Inflammatory macrophage treated with lipopolysaccharide for 4 hours (primary cell): ENCODE measurements at regions not wholly inside any gene's neighbourhood (a gene's known extent, or its start where the extent isn't known, plus 50 kb on each side); places are given as distances from the start of the nearest gene placed in this dataset.

Source experiments
- DNase-seq: peaks from one replicate; pipeline ENCODE4 v3.0.0-alpha.2; 2020

DNA sequence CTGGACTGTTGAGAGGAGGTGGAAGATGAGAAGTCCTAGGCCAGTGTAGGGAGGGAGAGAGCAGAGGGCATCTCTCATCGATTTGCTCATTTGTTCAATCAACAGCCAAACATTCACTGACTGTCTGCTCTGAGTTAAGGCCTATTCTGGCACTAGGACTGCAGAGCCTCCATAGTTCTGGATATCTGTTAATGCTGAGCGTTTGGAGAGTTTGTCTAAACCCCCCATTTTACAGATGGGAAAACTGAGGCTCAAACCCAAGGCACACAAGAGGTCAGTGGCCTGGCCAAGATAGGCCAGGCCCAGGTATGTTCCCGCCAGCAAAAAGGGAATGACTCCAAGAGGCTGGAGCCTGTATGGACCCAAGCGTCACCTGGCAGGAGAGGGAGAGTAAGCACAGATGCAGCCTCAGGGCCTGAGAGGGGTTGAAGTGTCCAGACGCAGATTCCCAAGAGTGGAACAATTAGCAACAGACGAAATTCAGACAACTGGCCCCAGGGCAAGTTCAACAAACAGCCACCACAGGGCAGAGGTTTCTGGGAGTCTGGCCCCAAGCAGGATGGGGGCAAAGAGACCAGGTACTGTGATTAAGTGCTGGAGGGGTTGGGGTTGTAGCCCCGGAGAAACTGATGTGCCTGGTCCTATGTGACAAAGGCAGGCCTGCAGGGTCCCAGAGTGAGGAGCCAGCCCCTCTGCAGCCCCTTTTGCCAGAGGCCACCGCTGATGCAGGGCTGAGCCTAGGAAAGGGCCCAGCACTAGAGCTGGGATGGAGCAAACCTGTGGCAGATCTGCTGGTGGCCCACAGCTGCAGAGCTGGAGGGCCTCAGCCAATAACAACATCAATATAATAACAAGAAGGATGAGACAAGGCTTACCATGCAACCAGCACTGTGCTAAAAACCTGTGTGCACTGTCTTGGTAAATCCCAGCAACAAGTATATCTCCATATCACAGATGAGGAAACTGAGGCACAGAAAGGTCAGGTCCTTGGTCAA lies 245.1 kb upstream of the TLE3 start:
- no peak for DNase-seq

- DNase-seq, result no peak
Measured at GRCh38 chr15:70342141-70342540, 244.4 kb upstream of the TLE3 start.

- DNase-seq, result no peak
Measured at GRCh38 chr15:70341566-70341965, 243.8 kb upstream of the TLE3 start.

GRCh38 chr15:70340494-70340870 lies 242.8 kb upstream of the TLE3 start:
- peak; percentile 22 for DNase-seq

DNA sequence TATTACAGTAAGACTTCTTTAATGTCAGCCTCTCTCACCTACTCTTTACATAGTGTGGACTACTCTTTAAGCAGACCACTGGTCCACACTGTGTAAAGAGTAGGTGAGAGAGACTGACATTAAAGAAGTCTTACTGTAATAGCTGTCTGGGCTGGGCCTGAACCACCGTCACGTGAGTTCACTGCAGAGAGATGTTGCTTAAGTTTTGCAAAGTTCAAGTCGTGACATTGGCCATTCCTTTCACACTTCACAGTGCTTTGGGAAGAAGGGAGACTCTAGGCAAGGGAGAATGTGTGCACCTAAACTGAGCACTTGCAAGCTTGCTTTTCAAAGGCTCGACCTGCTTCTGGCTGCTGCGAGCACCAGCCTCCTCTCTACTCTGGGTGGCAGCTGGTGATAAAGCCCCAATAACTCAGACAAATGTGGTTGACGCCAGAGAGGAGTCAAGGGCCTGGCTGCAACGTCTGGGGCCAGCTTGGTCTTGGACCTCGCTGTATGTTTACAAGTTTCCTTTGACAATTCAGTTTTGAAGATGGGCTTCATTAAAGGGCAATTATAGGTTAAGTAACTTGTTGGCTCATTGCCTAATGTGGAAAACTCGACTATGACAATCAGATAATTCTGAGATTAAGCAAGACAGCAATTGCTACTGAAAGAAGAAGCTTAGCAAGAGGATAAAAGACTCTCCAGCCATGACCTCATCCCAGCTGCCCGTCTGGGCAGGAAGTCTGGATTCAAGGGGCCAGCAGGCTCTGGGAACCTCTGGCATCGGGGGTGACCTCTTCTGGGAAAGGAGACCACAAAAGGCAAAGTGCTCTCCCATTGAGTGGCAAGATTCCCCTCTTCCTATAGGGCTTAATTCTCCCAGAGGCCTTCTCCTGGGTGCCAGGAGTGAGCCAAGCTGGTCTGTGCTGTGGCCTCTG lies 242.1 kb upstream of the TLE3 start:
- peak; percentile 98 for DNase-seq

- no peak for DNase-seq
Measured at GRCh38 chr15:70337277-70338186, 239.8 kb upstream of the TLE3 start.

GRCh38 chr15:70336425-70337009 lies 238.8 kb upstream of the TLE3 start:
- DNase-seq, result peak; percentile 67

DNA sequence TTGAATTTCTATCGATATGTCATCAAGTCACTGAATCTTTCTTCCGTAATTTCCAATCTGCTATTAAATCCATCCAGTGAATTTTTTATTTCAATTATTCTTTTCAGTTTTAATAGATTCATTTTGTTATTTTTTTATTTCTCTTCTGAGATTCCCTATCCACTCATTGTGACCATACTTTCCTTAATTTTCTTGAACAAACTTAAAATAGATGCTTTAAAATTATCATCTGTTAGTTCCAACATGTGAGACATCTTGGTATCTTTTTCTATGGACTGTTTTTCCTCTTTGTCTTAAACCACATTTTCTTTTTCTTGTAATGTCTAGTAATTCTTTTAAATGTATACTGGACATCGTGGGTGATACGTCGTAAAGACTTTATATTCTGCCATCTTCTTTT lies 236.6 kb upstream of the TLE3 start:
- no peak for DNase-seq

DNA sequence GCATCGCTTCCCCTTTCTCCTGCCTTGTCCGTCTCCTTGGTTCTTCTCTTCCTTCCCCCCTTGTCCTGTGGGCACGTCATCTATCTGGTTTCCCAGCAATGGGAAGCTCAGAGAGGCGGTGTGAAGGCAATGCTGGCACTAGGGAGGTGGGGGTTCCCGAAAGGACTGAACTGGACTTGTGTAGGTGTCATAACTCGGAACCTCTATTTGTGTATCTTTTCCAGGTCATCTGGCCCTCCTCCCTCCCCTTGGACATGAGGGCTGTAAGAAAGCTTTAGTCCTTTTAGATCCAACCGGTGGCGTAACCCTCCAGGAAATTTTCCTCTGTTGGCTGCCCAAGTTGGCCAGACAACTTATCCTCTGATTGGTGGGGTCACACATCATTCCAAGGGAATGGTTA lies 231.5 kb upstream of the TLE3 start:
- peak; percentile 48 for DNase-seq

DNA sequence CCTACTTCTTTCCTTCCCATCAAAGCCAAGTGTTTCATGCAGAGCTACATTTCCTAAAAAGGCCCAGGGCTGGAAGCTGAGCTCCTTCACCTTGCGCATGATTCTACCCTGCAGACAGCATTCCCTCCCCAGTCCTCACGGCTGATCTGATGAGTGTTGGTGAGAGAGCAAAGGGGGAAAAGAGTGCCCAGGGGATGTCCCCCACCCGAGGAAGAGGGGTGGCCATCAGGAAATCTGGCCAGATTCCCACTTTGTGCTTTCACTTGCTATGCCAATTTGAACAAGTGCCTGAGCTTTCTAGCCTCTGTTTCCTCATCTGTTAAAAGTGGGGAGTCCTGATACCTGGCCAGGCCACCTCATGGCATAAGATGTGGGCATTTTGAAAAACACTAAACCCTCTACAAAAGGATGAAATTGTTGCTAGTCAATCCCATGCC lies 231.0 kb upstream of the TLE3 start:
- no peak for DNase-seq

DNA sequence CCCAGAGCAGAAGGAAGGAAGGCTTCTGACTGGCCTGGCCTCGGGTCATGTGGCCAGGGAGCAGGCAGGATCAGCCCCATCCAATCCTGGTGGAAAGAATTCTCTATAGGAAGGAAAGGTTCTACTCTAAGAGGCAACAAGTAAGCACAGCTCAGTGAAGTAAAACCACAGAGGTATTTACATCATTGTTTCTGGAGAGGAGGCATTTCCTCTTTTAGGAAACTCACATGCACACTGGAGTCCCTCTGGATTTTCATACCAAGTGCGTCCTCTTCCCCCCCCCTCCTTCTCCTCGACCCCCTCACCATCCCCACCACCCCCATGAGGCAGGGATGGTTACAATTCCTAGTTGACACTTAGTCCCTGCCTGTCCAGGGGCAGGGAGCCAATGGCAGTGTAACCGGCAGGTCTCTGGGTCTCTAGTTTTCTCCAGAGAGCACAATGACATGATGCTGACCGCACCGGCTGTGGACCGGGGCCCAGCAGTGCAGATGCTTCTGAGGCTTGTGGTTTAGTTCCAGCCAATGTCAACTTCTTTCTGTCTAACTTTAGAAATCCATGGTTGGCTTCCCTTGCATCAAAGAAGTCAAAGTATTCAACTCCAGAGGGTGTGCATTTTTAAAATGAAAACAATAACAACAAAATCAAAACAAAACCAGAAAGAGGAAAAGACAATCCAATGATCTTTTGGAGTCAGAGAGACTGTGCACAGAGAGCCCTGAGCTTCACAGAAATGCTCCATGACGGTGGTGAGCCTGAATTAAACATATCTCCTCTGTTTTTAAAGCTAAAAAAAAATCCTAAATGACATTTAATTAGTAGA lies 230.3 kb upstream of the TLE3 start:
- peak; percentile 54 for DNase-seq

- no peak for DNase-seq
Measured at GRCh38 chr15:70327328-70327855, 229.7 kb upstream of the TLE3 start.

DNA sequence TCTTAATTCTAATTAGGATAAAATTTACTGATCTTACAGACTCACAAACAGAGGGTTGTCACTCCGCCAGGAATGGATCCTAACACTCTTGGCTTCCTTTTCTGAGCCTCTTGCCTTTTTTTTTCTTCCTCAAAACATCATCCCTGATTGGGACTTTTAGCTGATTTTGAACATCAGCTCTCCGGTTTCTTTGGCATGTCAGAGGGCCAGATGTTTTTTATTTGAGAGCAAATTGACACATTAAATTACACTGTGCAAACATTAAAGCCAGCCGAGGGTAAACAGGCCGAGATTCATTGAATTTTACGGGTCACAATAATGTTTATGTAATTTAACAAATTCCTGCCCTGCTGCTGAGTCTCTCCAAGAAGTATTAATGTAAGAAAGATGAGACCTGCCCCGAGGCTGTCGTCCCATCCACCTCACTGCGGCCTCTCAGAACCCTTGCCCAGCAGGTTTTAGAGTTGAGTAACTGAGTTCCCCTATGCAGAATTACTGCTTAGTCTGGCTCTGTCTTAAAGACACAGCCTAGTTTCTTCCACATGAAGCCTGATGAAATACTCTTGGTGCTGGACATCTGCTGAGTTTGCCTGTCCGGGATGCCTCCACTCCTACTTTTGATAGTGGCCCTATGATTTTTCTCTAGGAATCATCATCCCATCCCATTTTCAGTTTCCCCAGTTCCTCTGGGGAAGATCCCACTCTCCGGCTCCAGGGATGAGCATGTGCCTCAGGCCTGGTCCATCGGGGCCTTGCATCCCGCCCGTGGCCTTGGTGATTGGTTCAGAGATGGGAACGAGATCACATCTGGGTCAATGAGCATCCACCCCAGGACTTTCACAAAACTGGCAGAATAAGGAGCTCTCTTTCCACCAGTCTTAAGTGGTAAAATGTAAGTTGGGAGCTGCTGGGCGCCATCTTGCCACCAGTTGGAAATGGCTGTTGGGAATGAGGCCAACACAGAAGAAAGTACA lies 226.6 kb upstream of the TLE3 start:
- no peak for DNase-seq

GRCh38 chr15:70323111-70323851 lies 225.6 kb upstream of the TLE3 start:
- DNase-seq, result peak; percentile 18

DNA sequence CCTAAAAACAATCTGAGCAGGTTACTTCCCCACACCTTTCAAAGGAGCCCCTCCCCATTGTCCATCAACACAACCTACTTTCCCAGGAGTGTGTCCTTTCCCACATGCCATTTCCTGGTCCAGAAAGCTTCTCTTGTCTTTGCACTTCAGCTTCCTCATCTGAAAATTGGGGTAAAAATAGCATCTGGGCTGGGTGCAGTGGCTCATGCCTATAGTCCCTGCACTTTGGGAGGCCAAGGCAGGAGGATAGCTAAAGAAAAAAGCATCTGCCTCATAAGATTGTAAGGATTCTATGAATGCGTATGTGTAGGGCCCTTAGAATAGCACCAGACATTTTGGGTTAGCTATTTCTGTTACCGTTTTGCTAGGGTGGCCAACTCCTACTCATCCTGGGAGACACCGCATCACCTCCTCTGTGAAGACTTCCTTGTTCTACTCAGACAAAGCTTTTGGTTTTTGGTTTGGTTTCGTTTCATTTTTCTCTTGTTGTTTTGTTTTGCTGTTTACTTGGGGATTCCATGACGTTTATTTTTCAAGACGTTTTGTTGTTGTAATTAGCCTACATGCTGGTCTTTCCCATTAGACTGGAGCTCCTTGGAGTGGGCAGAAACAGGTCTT lies 224.4 kb upstream of the TLE3 start:
- DNase-seq, result peak; percentile 67

DNA sequence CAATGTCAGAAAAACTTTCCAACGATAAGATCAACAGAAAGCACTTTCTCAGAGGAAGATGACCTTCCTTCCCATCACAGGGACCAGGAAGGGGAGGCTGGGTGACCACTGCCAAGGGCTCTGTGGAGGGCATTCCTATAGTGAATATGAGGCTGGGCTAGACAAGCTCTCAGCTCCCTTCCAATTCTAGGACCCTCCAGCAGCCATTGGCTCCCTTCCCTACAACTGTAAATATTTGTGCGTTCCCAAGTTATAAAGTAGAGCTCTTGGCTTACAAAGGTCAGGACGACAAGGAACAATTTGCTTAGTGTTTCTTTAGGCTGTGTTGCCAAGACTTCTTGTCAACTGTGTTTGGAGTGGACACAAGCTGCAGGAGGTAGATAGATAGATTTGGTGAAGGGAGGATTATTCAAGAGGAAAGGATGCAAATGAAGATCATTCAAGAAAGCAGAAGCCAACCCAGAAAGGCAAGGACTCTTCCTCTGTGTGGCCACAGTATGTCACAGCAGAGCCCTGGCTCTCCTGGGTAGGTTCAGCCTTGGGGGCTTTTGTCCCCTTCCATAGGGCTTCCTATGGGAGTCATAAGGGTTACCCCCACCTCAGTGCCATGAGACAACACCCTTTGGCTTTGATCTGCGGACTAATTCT lies 223.6 kb upstream of the TLE3 start:
- no peak for DNase-seq

DNA sequence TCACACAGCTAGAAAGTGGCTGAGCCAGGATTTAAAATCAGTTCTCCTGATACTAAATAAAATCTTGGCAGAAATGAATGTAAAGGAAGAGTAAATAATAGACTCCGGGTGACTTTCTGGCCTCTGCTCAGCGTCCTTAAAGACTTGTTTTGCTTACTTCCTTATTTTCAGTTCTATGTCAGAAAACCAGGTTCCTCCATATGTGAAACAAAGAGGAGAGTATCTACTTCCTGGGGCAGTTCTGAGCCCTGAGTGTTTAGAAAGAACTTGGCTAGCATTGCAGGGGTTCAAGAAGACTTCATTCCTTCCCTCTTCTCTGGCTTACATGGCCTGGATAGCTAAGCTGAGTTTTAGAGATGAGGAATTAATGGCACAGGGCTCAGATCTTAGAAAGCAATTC lies 222.8 kb upstream of the TLE3 start:
- peak; percentile 70 for DNase-seq

GRCh38 chr15:70320077-70320476 lies 222.4 kb upstream of the TLE3 start:
- no peak for DNase-seq
